GM21737 (cell line): ENCODE measurements at regions not wholly inside any gene's neighbourhood (a gene's known extent, or its start where the extent isn't known, plus 50 kb on each side); places are given as distances from the start of the nearest gene placed in this dataset.

Source experiments
- ATAC-seq: cut with Tn5 transposase; IDR thresholded peaks from one replicate; pipeline ENCODE4 v1.9.1; 2021; ENCODE audit warnings: mild to moderate bottlenecking, moderate library complexity; ENCODE audit not compliant: unreplicated experiment

DNA sequence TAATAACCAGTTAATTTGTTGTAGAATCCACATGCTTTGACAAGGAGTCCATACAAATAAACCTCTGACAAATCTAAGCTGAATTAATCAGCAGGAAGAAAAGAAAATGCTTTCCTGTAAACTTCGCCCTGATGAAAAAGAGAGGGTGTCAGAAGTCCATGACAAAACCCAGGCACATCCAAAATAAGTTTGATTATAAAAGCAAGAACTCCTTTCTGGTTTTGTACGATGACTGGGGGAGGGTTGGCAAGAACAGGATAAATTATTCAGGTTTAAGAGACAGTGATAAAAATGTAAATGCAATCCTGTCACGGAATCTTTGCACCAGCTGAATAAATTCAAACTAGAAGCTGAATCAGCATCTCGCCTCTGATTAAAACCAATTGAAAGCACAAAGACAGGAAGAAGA lies 469.2 kb upstream of the TNP1 start:
- ATAC-seq: no peak

DNA sequence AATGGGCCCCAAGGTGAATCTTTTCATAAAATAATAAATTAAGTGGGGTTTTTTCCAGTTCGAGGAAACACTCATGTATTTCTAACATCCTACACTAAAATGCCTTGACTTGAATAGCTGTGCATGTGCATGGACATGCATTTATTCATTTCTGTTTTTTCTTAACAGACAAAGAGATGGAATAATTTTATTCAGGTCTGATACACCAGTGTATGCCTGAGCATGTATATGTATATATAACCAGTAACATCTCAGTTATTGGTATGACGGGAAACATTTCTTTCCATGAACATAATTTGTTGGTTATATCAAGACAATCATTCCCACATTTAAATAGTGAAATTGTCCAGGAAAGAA lies 468.7 kb upstream of the TNP1 start:
- no peak for ATAC-seq

DNA sequence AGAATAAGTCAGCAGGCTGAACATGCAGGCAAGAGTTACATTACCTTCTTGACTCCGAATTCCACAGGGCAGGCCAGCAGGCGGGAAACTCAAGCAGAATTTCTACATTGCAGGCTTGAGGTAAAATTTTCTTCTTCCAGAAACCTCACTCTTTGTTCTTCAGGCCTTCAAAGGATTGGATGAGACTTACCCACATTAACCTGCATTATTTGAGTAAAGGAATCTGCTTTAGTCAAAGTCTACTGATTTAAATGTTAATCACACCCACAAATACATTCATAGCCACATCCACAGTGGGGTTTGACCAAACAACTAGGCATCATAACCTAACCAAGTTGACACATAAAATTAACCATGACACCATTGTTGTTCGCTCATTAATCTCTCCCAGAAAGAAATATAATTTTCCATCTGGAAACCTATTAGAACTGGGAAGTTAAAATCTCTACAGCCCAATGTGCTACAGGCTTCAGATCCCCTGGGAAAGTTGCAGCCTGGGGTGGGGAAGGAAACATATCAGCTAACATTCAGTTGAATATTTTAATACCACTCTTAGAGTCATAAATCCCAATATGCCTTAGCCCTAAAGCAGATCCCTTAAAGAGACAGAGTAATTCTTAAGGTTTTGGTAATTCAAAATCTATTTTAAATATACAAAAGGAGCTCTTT lies 468.2 kb upstream of the TNP1 start:
- no peak for ATAC-seq

- no peak for ATAC-seq
Measured at GRCh38 chr2:217326238-217327022, 466.6 kb upstream of the TNP1 start.

- no peak for ATAC-seq
Measured at GRCh38 chr2:217325816-217326215, 466.0 kb upstream of the TNP1 start.

- no peak for ATAC-seq
Measured at GRCh38 chr2:217325251-217325650, 465.4 kb upstream of the TNP1 start.

DNA sequence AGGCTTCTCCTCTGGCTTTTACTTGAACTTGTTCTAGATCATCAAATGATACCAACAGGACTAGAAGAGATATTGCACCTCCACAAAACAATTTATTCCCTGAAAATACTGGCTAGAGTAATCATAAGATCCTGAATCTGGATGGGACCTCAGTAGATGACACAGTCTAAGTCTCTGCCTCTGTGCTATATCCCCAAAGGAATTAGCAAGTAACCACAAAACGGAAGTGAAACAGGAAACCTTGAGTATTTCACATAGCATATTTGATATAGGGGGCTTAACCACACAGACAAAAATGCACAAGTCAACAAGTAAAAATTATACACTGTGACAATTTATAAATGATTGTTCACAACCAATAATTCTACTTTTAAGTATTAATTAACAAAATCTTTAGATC lies 456.9 kb upstream of the TNP1 start:
- no peak for ATAC-seq

- no peak for ATAC-seq
Measured at GRCh38 chr2:217314021-217314460, 454.2 kb upstream of the TNP1 start.

- no peak for ATAC-seq
Measured at GRCh38 chr2:217313386-217313785, 453.5 kb upstream of the TNP1 start.

DNA sequence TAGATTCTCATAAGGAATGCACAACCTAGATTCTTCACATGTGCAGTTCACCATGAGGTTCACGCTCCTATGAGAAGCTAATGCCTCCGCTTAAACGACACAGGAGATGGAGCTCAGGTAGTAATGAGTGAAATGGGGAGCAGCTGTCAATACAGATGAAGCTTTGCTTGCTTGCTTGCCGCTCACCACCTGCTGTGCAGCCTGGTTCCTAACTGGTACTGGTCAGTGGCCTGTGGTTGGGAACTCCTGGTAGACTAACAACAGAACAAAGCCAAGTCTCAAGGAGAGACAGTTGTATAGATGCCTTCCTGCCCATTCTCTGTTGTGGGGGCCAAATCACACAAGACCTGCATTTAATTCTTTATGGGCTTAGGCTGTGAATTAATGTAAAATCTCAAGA lies 449.2 kb upstream of the TNP1 start:
- ATAC-seq: no peak

GRCh38 chr2:217307023-217307422 lies 447.2 kb upstream of the TNP1 start:
- ATAC-seq: no peak

DNA sequence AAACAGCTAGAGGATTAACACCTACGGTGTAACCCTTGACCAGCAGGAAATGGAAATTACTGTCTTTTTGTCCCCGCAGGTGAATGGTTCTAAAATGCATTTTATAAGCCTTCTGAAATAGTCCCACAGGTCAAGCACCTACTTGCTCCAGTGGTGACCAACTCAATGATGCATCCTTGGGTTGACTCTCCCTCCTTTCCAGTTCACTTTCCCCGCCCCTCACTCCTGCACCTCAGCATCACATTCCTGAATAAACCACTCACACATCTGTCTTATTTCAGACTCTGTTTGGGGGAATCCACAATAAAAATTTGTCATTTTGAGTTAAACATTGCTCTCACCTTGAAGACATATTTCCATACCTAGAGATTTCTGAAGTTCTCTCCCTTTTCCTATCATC lies 446.0 kb upstream of the TNP1 start:
- ATAC-seq: no peak

- ATAC-seq: no peak
Measured at GRCh38 chr2:217304582-217304981, 444.7 kb upstream of the TNP1 start.

GRCh38 chr2:217302856-217303255 lies 443.0 kb upstream of the TNP1 start:
- no peak for ATAC-seq

- ATAC-seq: no peak
Measured at GRCh38 chr2:217301142-217301925, 441.5 kb upstream of the TNP1 start.

- ATAC-seq: no peak
Measured at GRCh38 chr2:217299590-217299989, 439.7 kb upstream of the TNP1 start.

DNA sequence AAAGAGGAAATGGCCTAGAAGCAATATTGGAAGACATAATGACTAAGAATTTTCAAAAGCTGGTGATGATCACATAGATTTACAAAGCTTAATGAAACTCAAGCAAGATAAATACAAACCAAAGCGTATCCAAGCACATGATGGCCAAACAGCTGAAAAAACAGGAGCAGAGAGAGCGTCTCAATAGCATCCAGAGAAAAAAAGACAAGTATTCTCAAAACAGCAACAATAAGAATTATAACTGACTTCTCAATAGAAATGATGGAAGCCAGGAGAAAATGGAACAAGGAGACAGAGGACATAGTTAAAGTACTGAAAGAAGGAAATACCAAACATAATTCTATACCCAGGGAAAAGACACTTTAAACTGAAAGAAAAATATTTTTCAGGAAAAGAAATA lies 437.2 kb upstream of the TNP1 start:
- ATAC-seq: no peak

- ATAC-seq: no peak
Measured at GRCh38 chr2:217294818-217295217, 435.0 kb upstream of the TNP1 start.

DNA sequence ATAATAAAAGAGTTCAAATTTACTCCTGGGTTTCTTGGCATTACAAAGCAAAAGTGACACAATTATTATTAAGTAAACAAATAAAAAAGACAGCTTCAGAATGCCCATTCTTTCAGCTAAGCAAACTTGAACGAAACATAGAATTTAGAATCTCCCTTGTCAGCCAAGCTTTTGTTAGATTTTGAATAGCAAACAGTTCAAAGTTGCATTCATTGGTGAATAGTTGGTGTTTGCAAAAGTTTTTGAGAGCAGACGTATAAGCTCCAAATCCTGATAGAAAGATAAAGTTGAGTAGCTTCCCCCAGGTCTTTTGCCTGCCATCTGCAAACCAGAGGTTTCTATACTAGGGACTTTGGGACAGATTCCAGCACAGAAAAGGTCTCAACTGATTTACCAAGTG lies 434.3 kb upstream of the TNP1 start:
- no peak for ATAC-seq

- ATAC-seq: no peak
Measured at GRCh38 chr2:217293607-217294006, 433.7 kb upstream of the TNP1 start.

- ATAC-seq: no peak
Measured at GRCh38 chr2:217293046-217293445, 433.2 kb upstream of the TNP1 start.

DNA sequence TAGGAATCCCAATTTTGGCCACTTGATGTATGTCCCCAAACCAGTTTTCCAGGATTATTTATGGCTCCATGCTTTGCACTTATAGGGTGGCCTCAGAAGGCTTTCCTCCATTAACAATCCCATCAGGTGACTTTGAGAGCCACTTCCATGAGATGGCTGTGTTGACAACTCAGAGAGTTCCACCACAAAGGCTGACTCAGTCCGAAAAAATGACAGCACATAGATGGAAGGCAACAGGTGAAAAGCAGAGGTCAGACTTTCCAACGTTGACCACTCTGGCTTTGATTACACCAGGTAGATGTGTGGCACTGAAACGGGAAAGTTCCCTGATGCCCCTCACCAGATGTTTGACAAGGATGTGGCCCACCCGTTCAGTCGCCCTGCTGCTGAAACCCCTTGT lies 431.4 kb upstream of the TNP1 start:
- ATAC-seq: no peak
